Calu3 (cell line): ENCODE measurements at regions not wholly inside any gene's neighbourhood (a gene's known extent, or its start where the extent isn't known, plus 50 kb on each side); places are given as distances from the start of the nearest gene placed in this dataset.

Source experiments
- BruUV-seq: library from RNA; stranded (reverse); fragments of 400-500 nt; replicated peaks from 2 replicates; lab custom pipeline; 2021; lab: Mats Ljungman, UMichigan
- CTCF ChIA-PET: fragments of 300-600 bp; sonication (Branson Sonifier 250); formaldehyde crosslinking; loops from one replicate; lab custom pipeline; 2022; ENCODE audit warnings: antibody characterized with exemption; lab: Charles Lee
- DNase-seq: peaks from one replicate; pipeline ENCODE4 v3.0.0; 2022
- H3K27ac Mint-ChIP-seq: one replicate; pipeline ENCODE4 v1.8.0; 2022; ENCODE audit warnings: mixed read lengths; ENCODE audit not compliant: unreplicated experiment
- H3K27me3 Mint-ChIP-seq: one replicate; pipeline ENCODE4 v1.8.0; 2022; ENCODE audit warnings: mixed read lengths; ENCODE audit not compliant: unreplicated experiment
- H3K36me3 Mint-ChIP-seq: one replicate; pipeline ENCODE4 v1.8.0; 2022; ENCODE audit warnings: mild to moderate bottlenecking, moderate library complexity, mixed read lengths; ENCODE audit not compliant: insufficient read depth, unreplicated experiment
- H3K4me1 Mint-ChIP-seq: one replicate; pipeline ENCODE4 v1.8.0; 2022; ENCODE audit warnings: mild to moderate bottlenecking, low read depth, mixed read lengths; ENCODE audit not compliant: unreplicated experiment
- H3K4me3 Mint-ChIP-seq: one replicate; pipeline ENCODE4 v1.8.0; 2022; ENCODE audit warnings: mild to moderate bottlenecking, low read depth, moderate library complexity, mixed read lengths; ENCODE audit not compliant: unreplicated experiment
- H3K9me3 Mint-ChIP-seq: one replicate; pipeline ENCODE4 v1.8.0; 2022; ENCODE audit warnings: low read depth, mixed read lengths; ENCODE audit not compliant: unreplicated experiment
- intact Hi-C: fragments of 100-400 bp; cut with micrococcal nuclease; formaldehyde crosslinking; loops from one replicate; pipeline ENCODE4 v1.10.0; 2022; ENCODE audit not compliant: unreplicated experiment
- TF ChIP-seq, protein P1 (sequence below): fragments of 200-600 bp; IDR thresholded peaks from one replicate; pipeline ENCODE4 v1.8.0; 2022; ENCODE audit warnings: antibody characterized with exemption; ENCODE audit not compliant: unreplicated experiment

DNA sequence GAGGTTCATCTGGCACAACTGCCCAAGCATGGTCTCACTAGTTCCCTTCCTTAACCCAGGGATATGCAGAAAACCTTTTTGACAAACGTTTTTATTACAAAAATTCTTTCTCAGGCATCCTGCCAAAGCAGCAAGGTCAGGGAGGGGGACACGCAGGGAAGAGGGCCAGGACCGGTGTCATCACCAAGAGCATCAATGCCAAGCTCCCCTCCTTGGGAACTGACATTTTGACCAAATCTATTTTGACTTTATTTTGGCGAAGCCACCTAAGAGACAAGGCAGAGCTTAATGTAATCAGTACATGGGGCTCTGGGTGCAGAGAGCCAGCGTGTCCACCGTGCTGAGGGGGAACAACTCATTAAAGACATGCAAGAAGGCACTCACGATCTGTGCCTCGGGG lies 265.2 kb downstream of the CBLN1 start:
- H3K27ac Mint-ChIP-seq, result no peak overlapping the region
- no peaks in the 10 kb centered on the region for H3K4me1 Mint-ChIP-seq
- H3K27me3 Mint-ChIP-seq, result peaks cover 23% of the 10 kb centered on the region
- TF ChIP-seq, protein P1, sequence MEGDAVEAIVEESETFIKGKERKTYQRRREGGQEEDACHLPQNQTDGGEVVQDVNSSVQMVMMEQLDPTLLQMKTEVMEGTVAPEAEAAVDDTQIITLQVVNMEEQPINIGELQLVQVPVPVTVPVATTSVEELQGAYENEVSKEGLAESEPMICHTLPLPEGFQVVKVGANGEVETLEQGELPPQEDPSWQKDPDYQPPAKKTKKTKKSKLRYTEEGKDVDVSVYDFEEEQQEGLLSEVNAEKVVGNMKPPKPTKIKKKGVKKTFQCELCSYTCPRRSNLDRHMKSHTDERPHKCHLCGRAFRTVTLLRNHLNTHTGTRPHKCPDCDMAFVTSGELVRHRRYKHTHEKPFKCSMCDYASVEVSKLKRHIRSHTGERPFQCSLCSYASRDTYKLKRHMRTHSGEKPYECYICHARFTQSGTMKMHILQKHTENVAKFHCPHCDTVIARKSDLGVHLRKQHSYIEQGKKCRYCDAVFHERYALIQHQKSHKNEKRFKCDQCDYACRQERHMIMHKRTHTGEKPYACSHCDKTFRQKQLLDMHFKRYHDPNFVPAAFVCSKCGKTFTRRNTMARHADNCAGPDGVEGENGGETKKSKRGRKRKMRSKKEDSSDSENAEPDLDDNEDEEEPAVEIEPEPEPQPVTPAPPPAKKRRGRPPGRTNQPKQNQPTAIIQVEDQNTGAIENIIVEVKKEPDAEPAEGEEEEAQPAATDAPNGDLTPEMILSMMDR, result no peak
- H3K9me3 Mint-ChIP-seq, result no peaks in the 10 kb centered on the region
- no TSS peak for BruUV-seq
- no peak for DNase-seq
- H3K4me3 Mint-ChIP-seq, result no peak overlapping the region
- intact Hi-C loops, result no loop called here
- CTCF ChIA-PET, result no interaction called here
- H3K36me3 Mint-ChIP-seq, result no peaks in the 10 kb centered on the region

GRCh38 chr16:49015225-49015592 lies 266.4 kb downstream of the CBLN1 start:
- H3K27me3 Mint-ChIP-seq, result peaks cover 13% of the 10 kb centered on the region
- no peak overlapping the region for H3K27ac Mint-ChIP-seq
- H3K4me3 Mint-ChIP-seq, result no peak overlapping the region
- no peak for DNase-seq
- no TSS peak for BruUV-seq
- no peaks in the 10 kb centered on the region for H3K4me1 Mint-ChIP-seq
- intact Hi-C loops, result no loop called here
- no peaks in the 10 kb centered on the region for H3K36me3 Mint-ChIP-seq
- CTCF ChIA-PET, result no interaction called here
- TF ChIP-seq, protein P1, result no peak
- H3K9me3 Mint-ChIP-seq, result no peaks in the 10 kb centered on the region

- H3K36me3 Mint-ChIP-seq, result no peaks in the 10 kb centered on the region
- intact Hi-C loops, result no loop called here
- no peaks in the 10 kb centered on the region for H3K9me3 Mint-ChIP-seq
- TF ChIP-seq, protein P1, result no peak
- BruUV-seq, result no TSS peak
- no peaks in the 10 kb centered on the region for H3K4me1 Mint-ChIP-seq
- H3K27me3 Mint-ChIP-seq, result peaks cover 6% of the 10 kb centered on the region
- DNase-seq, result no peak
- H3K27ac Mint-ChIP-seq, result no peak overlapping the region
- CTCF ChIA-PET, result no interaction called here
- no peak overlapping the region for H3K4me3 Mint-ChIP-seq
Observed at GRCh38 chr16:49014277-49015224, 267.1 kb downstream of the CBLN1 start.

GRCh38 chr16:49013727-49014080 lies 267.9 kb downstream of the CBLN1 start:
- Mint-ChIP-seq H3K9me3 (no peaks in the 10 kb centered on the region), H3K4me1 (no peaks in the 10 kb centered on the region), H3K36me3 (no peaks in the 10 kb centered on the region), H3K27me3 (no peaks in the 10 kb centered on the region), H3K4me3 (no peak overlapping the region), H3K27ac (no peak overlapping the region)
- no peak for DNase-seq
- intact Hi-C loops, result no loop called here
- BruUV-seq, result no TSS peak
- TF ChIP-seq, protein P1, result no peak
- CTCF ChIA-PET, result no interaction called here
